ENCODE measurements at regions not wholly inside any gene's neighbourhood (a gene's known extent, or its start where the extent isn't known, plus 50 kb on each side); places are given as distances from the start of the nearest gene placed in this dataset.

DNA sequence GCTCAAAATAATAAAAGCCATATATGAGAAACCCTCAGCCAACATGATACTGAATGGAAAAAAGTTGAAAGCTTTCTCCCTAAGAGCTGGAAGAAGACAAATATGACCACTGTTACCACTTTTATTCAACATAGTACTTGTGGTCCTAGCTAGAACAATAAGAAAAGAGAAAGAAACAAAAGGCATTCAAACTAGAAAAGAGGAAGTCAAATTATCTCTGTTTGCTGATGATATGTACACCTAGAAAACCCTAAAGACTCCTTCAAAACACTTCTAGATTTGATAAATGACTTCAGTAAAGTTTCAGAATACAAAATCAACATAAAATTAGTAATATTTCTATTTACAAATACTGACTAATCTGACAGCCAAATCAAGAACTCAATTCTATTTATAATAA is 328.8 kb upstream of the GCFC2 start (continued):
- TF ChIP-seq PPARA (CRISPR knock-in tag; IDR thresholded peaks at IDR 0.05; ENCODE audit: borderline replicate concordance) (no peak), OSR1 (CRISPR knock-in tag; IDR thresholded peaks at IDR 0.05) (no peak)

- no peak for ATAC-seq
- TF ChIP-seq, protein P1, sequence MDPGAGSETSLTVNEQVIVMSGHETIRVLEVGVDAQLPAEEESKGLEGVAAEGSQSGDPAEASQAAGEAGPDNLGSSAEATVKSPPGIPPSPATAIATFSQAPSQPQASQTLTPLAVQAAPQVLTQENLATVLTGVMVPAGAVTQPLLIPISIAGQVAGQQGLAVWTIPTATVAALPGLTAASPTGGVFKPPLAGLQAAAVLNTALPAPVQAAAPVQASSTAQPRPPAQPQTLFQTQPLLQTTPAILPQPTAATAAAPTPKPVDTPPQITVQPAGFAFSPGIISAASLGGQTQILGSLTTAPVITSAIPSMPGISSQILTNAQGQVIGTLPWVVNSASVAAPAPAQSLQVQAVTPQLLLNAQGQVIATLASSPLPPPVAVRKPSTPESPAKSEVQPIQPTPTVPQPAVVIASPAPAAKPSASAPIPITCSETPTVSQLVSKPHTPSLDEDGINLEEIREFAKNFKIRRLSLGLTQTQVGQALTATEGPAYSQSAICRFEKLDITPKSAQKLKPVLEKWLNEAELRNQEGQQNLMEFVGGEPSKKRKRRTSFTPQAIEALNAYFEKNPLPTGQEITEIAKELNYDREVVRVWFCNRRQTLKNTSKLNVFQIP (CRISPR knock-in tag; IDR thresholded peaks at IDR 0.05; ENCODE audit: borderline replicate concordance, low read depth), result no peak
- TF ChIP-seq TCF4 (CRISPR knock-in tag; IDR thresholded peaks at IDR 0.05; ENCODE audit: borderline replicate concordance) (no peak), TOX (CRISPR knock-in tag; IDR thresholded peaks at IDR 0.05; ENCODE audit: borderline replicate concordance) (no peak), ZNF70 (CRISPR knock-in tag; IDR thresholded peaks at IDR 0.05) (no peak), ARNTL (CRISPR knock-in tag; IDR thresholded peaks at IDR 0.05; ENCODE audit: borderline replicate concordance, low read depth) (no peak), PPARA (CRISPR knock-in tag; IDR thresholded peaks at IDR 0.05; ENCODE audit: borderline replicate concordance) (no peak), SNAI2 (CRISPR knock-in tag; IDR thresholded peaks at IDR 0.05) (no peak), CSDC2 (CRISPR knock-in tag; IDR thresholded peaks at IDR 0.05) (no peak), ZNF565 (CRISPR knock-in tag; conservative IDR thresholded peaks at IDR 0.05; ENCODE audit: low read depth) (no peak), ISL1 (CRISPR knock-in tag; IDR thresholded peaks at IDR 0.05) (no peak), ZNF8 (CRISPR knock-in tag; IDR thresholded peaks at IDR 0.05) (no peak), GLIS3 (CRISPR knock-in tag; IDR thresholded peaks at IDR 0.05) (no peak), CREB5 (CRISPR knock-in tag; IDR thresholded peaks at IDR 0.05; ENCODE audit: low read depth) (no peak), RARB (CRISPR knock-in tag; IDR thresholded peaks at IDR 0.05) (no peak), ZFP3 (CRISPR knock-in tag; IDR thresholded peaks at IDR 0.05) (no peak)
- TF ChIP-seq, protein P2, sequence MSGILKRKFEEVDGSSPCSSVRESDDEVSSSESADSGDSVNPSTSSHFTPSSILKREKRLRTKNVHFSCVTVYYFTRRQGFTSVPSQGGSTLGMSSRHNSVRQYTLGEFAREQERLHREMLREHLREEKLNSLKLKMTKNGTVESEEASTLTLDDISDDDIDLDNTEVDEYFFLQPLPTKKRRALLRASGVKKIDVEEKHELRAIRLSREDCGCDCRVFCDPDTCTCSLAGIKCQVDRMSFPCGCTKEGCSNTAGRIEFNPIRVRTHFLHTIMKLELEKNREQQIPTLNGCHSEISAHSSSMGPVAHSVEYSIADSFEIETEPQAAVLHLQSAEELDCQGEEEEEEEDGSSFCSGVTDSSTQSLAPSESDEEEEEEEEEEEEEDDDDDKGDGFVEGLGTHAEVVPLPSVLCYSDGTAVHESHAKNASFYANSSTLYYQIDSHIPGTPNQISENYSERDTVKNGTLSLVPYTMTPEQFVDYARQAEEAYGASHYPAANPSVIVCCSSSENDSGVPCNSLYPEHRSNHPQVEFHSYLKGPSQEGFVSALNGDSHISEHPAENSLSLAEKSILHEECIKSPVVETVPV (CRISPR knock-in tag; IDR thresholded peaks at IDR 0.05), result no peak
- TF ChIP-seq, protein P3, sequence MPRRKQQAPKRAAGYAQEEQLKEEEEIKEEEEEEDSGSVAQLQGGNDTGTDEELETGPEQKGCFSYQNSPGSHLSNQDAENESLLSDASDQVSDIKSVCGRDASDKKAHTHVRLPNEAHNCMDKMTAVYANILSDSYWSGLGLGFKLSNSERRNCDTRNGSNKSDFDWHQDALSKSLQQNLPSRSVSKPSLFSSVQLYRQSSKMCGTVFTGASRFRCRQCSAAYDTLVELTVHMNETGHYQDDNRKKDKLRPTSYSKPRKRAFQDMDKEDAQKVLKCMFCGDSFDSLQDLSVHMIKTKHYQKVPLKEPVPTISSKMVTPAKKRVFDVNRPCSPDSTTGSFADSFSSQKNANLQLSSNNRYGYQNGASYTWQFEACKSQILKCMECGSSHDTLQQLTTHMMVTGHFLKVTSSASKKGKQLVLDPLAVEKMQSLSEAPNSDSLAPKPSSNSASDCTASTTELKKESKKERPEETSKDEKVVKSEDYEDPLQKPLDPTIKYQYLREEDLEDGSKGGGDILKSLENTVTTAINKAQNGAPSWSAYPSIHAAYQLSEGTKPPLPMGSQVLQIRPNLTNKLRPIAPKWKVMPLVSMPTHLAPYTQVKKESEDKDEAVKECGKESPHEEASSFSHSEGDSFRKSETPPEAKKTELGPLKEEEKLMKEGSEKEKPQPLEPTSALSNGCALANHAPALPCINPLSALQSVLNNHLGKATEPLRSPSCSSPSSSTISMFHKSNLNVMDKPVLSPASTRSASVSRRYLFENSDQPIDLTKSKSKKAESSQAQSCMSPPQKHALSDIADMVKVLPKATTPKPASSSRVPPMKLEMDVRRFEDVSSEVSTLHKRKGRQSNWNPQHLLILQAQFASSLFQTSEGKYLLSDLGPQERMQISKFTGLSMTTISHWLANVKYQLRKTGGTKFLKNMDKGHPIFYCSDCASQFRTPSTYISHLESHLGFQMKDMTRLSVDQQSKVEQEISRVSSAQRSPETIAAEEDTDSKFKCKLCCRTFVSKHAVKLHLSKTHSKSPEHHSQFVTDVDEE (CRISPR knock-in tag; IDR thresholded peaks at IDR 0.05), result no peak
- TF ChIP-seq, protein P4, sequence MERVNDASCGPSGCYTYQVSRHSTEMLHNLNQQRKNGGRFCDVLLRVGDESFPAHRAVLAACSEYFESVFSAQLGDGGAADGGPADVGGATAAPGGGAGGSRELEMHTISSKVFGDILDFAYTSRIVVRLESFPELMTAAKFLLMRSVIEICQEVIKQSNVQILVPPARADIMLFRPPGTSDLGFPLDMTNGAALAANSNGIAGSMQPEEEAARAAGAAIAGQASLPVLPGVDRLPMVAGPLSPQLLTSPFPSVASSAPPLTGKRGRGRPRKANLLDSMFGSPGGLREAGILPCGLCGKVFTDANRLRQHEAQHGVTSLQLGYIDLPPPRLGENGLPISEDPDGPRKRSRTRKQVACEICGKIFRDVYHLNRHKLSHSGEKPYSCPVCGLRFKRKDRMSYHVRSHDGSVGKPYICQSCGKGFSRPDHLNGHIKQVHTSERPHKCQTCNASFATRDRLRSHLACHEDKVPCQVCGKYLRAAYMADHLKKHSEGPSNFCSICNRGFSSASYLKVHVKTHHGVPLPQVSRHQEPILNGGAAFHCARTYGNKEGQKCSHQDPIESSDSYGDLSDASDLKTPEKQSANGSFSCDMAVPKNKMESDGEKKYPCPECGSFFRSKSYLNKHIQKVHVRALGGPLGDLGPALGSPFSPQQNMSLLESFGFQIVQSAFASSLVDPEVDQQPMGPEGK (CRISPR knock-in tag; IDR thresholded peaks at IDR 0.05; ENCODE audit: borderline replicate concordance), result no peak
Measured at GRCh38 chr2:76027761-76028160, 317.0 kb upstream of the GCFC2 start.

DNA sequence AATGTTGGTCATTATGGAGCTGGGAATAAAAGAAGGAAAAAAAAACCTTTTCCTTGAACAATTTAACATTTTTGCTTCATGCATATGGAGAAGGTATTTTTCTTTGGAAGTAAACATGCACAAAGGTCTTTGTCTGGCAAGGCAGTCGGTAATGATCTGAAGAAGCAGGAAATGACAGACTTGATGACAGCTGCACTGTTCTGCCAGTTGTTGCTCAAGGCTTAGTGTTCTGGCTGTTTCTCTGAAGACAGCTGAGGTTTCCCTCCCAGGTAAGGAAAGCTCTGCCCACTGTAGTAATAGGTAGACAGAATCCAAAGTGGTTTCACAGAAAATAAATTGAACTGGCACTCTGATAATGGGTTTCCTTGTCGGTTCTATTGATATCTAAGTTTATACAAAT is 308.4 kb upstream of the GCFC2 start:
- ATAC-seq, result no peak
- TF ChIP-seq ZFP3 (CRISPR knock-in tag; IDR thresholded peaks at IDR 0.05) (no peak), CREB5 (CRISPR knock-in tag; IDR thresholded peaks at IDR 0.05; ENCODE audit: low read depth) (no peak)
- TF ChIP-seq, protein P3 (CRISPR knock-in tag; IDR thresholded peaks at IDR 0.05), result no peak

Measured in SK-N-SH treated with all-trans-retinoic acid at 6 μM for 48 hours (cell line).